CD4-positive, alpha-beta T cell treated with Interleukin-15 for 1 hour (primary cell): ENCODE measurements at regions not wholly inside any gene's neighbourhood (a gene's known extent, or its start where the extent isn't known, plus 50 kb on each side); places are given as distances from the start of the nearest gene placed in this dataset.
"Not testable (repeated sequence)": the region's sequence is repeated elsewhere in the genome, so short reads cannot be mapped to it uniquely, and the experiment has no call there.

Experiments
- DNase-seq: peaks from one replicate; pipeline ENCODE4 v3.0.0-alpha.2; 2020

- no peak for DNase-seq
Observed at GRCh38 chr5:108524564-108524963, 142.7 kb upstream of the FBXL17 start.

GRCh38 chr5:108523360-108523759, 141.5 kb upstream of the FBXL17 start:
- DNase-seq: no peak

GRCh38 chr5:108521841-108522506, 140.1 kb upstream of the FBXL17 start:
- DNase-seq: no peak

GRCh38 chr5:108521011-108521700, 139.3 kb upstream of the FBXL17 start:
- no peak for DNase-seq

- no peak for DNase-seq
Observed at GRCh38 chr5:108516785-108517184, 134.9 kb upstream of the FBXL17 start.

- no peak for DNase-seq
Observed at GRCh38 chr5:108515517-108516105, 133.7 kb upstream of the FBXL17 start.

GRCh38 chr5:108508979-108509378, 127.1 kb upstream of the FBXL17 start:
- no peak for DNase-seq

- no peak for DNase-seq
Observed at GRCh38 chr5:108507631-108508030, 125.7 kb upstream of the FBXL17 start.

- DNase-seq: no peak
Observed at GRCh38 chr5:108505608-108506007, 123.7 kb upstream of the FBXL17 start.

GRCh38 chr5:108504974-108505373, 123.1 kb upstream of the FBXL17 start:
- no peak for DNase-seq

GRCh38 chr5:108503986-108504385, 122.1 kb upstream of the FBXL17 start:
- DNase-seq: no peak

GRCh38 chr5:108495615-108496014, 113.7 kb upstream of the FBXL17 start:
- DNase-seq: not testable (repeated sequence)

- no peak for DNase-seq
Observed at GRCh38 chr5:108487951-108488350, 106.1 kb upstream of the FBXL17 start.

GRCh38 chr5:108484035-108484434, 102.1 kb upstream of the FBXL17 start:
- no peak for DNase-seq

GRCh38 chr5:108481355-108481931, 99.5 kb upstream of the FBXL17 start:
- DNase-seq: no peak

- no peak for DNase-seq
Observed at GRCh38 chr5:108472237-108472636, 90.3 kb upstream of the FBXL17 start.

GRCh38 chr5:108467563-108467962, 85.7 kb upstream of the FBXL17 start:
- no peak for DNase-seq

- DNase-seq: no peak
Observed at GRCh38 chr5:108461628-108462367, 79.9 kb upstream of the FBXL17 start.

GRCh38 chr5:108459769-108460168, 77.9 kb upstream of the FBXL17 start:
- no peak for DNase-seq

GRCh38 chr5:108451269-108451668, 69.4 kb upstream of the FBXL17 start:
- DNase-seq: no peak

GRCh38 chr5:108444130-108444529, 62.2 kb upstream of the FBXL17 start:
- DNase-seq: not testable (repeated sequence)

GRCh38 chr5:108442063-108442651, 60.3 kb upstream of the FBXL17 start:
- not testable (repeated sequence) for DNase-seq

- DNase-seq: no peak
Observed at GRCh38 chr5:108437425-108437824, 55.5 kb upstream of the FBXL17 start.
